GM23248 (cell line): ENCODE measurements at regions not wholly inside any gene's neighbourhood (a gene's known extent, or its start where the extent isn't known, plus 50 kb on each side); places are given as distances from the start of the nearest gene placed in this dataset.

ENCODE experiments used
- DNase-seq: peaks from one replicate; pipeline ENCODE4 v3.0.0-alpha.2; 2015
- H2AFZ ChIP-seq: fragments of 200-600 bp; sonication (generic); 2 replicates; pipeline ENCODE4 v1.6.1; 2016; ENCODE audit warnings: antibody characterized with exemption
- H3F3A ChIP-seq: fragments of 200-600 bp; sonication (generic); 2 replicates; pipeline ENCODE4 v1.6.1; 2016; ENCODE audit warnings: mild to moderate bottlenecking, antibody characterized with exemption, mixed run types; ENCODE audit not compliant: insufficient read depth
- H3K27ac ChIP-seq: fragments of 200-600 bp; sonication (generic); 2 replicates; pipeline ENCODE4 v1.5.1; 2016; ENCODE audit warnings: mild to moderate bottlenecking
- H3K27me3 ChIP-seq: fragments of 200-600 bp; sonication (generic); replicated peaks from 2 replicates; pipeline ENCODE4 v1.6.1; 2016; ENCODE audit warnings: mild to moderate bottlenecking; ENCODE audit not compliant: insufficient read depth
- H3K36me3 ChIP-seq: fragments of 200-600 bp; sonication (generic); 2 replicates; pipeline ENCODE4 v1.6.1; 2016; ENCODE audit warnings: low read depth, mild to moderate bottlenecking
- H3K4me1 ChIP-seq: fragments of 200-600 bp; sonication (generic); 2 replicates; pipeline ENCODE4 v1.6.1; 2016; ENCODE audit warnings: mild to moderate bottlenecking; ENCODE audit not compliant: insufficient read depth
- H3K4me2 ChIP-seq: fragments of 200-600 bp; sonication (generic); one replicate; pipeline ENCODE4 v1.6.1; 2016; ENCODE audit warnings: mild to moderate bottlenecking; ENCODE audit not compliant: unreplicated experiment
- H3K4me3 ChIP-seq: fragments of 200-600 bp; sonication (generic); 2 replicates; pipeline ENCODE4 v1.5.1; 2016; ENCODE audit warnings: mild to moderate bottlenecking
- H3K79me2 ChIP-seq: fragments of 200-600 bp; sonication (generic); 2 replicates; pipeline ENCODE4 v1.6.1; 2016; ENCODE audit warnings: mild to moderate bottlenecking; ENCODE audit not compliant: insufficient read depth
- H3K9ac ChIP-seq: fragments of 200-600 bp; sonication (generic); 2 replicates; pipeline ENCODE4 v1.6.1; 2016; ENCODE audit warnings: mild to moderate bottlenecking
- H3K9me2 ChIP-seq: fragments of 200-600 bp; sonication (generic); 2 replicates; pipeline ENCODE4 v1.6.1; 2016; ENCODE audit warnings: mixed run types, mild to moderate bottlenecking, moderate library complexity; ENCODE audit not compliant: insufficient read depth
- H3K9me3 ChIP-seq: fragments of 200-600 bp; sonication (generic); one replicate; pipeline ENCODE4 v1.6.1; 2017; ENCODE audit warnings: low read depth
- H4K20me1 ChIP-seq: fragments of 200-600 bp; sonication (generic); 2 replicates; pipeline ENCODE4 v1.6.0; 2016; ENCODE audit not compliant: insufficient read depth
- EZH2 ChIP-seq: fragments of 200-600 bp; sonication (generic); IDR thresholded peaks from 2 replicates; pipeline ENCODE4 v1.6.1; 2018; ENCODE audit warnings: antibody characterized with exemption, mild to moderate bottlenecking; ENCODE audit not compliant: insufficient read depth, poor library complexity, severe bottlenecking
- EZH2phosphoT487 ChIP-seq: fragments of 200-600 bp; sonication (generic); IDR thresholded peaks from 2 replicates; pipeline ENCODE4 v1.6.1; 2018; ENCODE audit warnings: antibody characterized with exemption, moderate library complexity, mild to moderate bottlenecking, low read depth; ENCODE audit not compliant: insufficient read depth
- WGBS, 2 experiments: methylation state at CpG; one replicate each; pipeline ENCODE4 v1.1.6; 2015 to 2017; ENCODE audit warnings: low lambda C conversion rate in 2 of 2, low coverage in 1 of 2; ENCODE audit errors: missing lambda C conversion rate in 2 of 2; 5-methylcytosine and 5-hydroxymethylcytosine counted together
- in situ Hi-C: fragments of 300-500 bp; cut with MboI; formaldehyde crosslinking; loops from 2 replicates; pipeline ENCODE4 v1.15.0; 2020

DNA sequence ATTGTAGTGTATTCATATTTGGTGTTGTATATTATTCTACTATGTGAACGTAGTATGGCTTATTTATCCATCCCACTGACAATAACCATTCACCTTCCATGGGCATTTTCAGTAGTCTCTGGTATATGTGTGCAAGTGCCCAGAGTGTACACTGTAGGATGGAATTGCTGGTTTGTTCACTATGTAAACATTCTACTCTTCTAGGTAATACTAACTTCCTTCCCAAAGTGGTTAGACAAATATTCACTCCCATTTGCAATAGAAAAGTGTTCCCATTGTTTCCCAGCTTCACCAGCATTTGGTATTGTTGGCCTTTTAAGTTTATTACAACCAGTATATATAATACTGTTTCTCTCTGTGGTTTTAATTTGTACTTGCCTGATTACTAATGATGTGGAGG lies 153.7 kb downstream of the C7orf25 start:
- Histone ChIP-seq H3K27ac (no peak overlapping the region), H3K79me2 (no peaks in the 10 kb centered on the region), H3K36me3 (no peaks in the 10 kb centered on the region), H4K20me1 (no peaks in the 10 kb centered on the region), H3K9me2 (no peaks in the 10 kb centered on the region), H3K9me3 (no peaks in the 10 kb centered on the region), H3K4me1 (no peaks in the 10 kb centered on the region), H3K9ac (no peak overlapping the region), H3K27me3 (no peaks in the 10 kb centered on the region), H3K4me2 (no peak overlapping the region), H3K4me3 (no peak overlapping the region), H3F3A (no peaks in the 10 kb centered on the region), H2AFZ (no peak overlapping the region)
- DNase-seq, result no peak
- WGBS, 2 experiments, result 30 to 33% methylated on average over 1 of the region's 1 CpG
- in situ Hi-C loops, result no loop called here
- no peak for TF ChIP-seq EZH2phosphoT487
- TF ChIP-seq EZH2, result no peak

DNA sequence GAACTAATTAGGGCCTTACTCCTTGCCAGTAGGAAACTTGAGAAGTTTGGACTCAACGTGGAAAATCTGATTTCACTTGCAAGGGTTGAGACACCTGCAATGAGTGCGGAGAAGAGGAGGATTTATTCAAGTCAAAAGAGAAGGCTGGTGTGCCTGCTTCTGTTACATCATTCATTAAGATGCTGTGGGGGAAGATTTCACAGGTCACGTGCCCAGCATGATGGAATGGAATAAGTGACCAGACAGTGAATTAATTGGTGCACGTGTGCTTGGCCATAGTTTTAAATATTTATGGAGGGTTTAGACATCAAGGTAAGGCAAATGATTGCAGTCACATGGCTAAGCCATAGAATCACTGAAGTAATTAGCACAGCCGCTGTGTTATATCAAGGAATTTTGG lies 155.0 kb downstream of the C7orf25 start:
- DNase-seq, result no peak
- no peaks in the 10 kb centered on the region for H3K79me2 ChIP-seq
- no peaks in the 10 kb centered on the region for H3F3A ChIP-seq
- in situ Hi-C loops, result no loop called here
- H4K20me1 ChIP-seq, result no peaks in the 10 kb centered on the region
- H3K4me3 ChIP-seq, result no peak overlapping the region
- H3K9me3 ChIP-seq, result no peaks in the 10 kb centered on the region
- no peaks in the 10 kb centered on the region for H3K9me2 ChIP-seq
- H3K27ac ChIP-seq, result no peak overlapping the region
- H3K4me2 ChIP-seq, result no peak overlapping the region
- no peaks in the 10 kb centered on the region for H3K4me1 ChIP-seq
- no peaks in the 10 kb centered on the region for H3K36me3 ChIP-seq
- no peaks in the 10 kb centered on the region for H3K27me3 ChIP-seq
- H3K9ac ChIP-seq, result no peak overlapping the region
- H2AFZ ChIP-seq, result no peak overlapping the region
- TF ChIP-seq EZH2 (no peak), EZH2phosphoT487 (no peak)
- 55 to 60% methylated on average over 5 of the region's 5 CpGs for WGBS, 2 experiments

DNA sequence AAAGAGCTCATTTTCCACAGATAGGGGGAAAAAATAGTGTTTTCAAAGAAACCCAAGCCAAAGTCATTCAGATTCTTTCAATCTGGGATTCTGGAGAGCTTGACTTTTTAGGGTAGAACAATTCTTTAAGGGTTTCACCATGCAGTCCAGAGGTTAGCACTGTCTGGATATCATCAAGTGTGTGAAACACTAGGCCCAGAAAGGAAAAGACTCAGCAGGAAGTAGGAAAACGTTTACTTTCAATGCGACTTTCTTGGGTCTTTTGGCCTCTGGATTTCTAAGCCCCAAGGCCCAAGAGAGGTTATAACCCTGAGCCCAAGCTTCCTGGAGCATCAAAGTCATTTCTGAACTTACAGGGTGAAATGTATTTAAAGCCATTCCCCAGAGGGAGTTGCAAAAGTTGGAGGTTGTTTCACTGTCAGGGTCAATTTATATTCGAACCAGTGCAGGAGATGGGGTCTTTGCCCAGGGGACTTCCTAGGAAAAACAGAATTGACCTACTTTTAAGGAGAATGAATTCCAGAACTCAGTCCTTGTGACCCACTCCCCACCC lies 158.0 kb downstream of the C7orf25 start:
- TF ChIP-seq EZH2phosphoT487, result no peak
- TF ChIP-seq EZH2, result no peak
- H3K4me3 ChIP-seq, result no peak overlapping the region
- no peak overlapping the region for H3K27ac ChIP-seq
- WGBS, 2 experiments, result 19 to 22% methylated on average over 3 of the region's 3 CpGs
- no peaks in the 10 kb centered on the region for H3K9me2 ChIP-seq
- no peaks in the 10 kb centered on the region for H3K79me2 ChIP-seq
- no peaks in the 10 kb centered on the region for H4K20me1 ChIP-seq
- H3K9ac ChIP-seq, result no peak overlapping the region
- no peak overlapping the region for H3K4me2 ChIP-seq
- H3K27me3 ChIP-seq, result no peaks in the 10 kb centered on the region
- no peaks in the 10 kb centered on the region for H3K36me3 ChIP-seq
- no peaks in the 10 kb centered on the region for H3K4me1 ChIP-seq
- H3K9me3 ChIP-seq, result no peaks in the 10 kb centered on the region
- in situ Hi-C loops, result no loop called here
- no peak overlapping the region for H2AFZ ChIP-seq
- no peaks in the 10 kb centered on the region for H3F3A ChIP-seq
- no peak for DNase-seq

DNA sequence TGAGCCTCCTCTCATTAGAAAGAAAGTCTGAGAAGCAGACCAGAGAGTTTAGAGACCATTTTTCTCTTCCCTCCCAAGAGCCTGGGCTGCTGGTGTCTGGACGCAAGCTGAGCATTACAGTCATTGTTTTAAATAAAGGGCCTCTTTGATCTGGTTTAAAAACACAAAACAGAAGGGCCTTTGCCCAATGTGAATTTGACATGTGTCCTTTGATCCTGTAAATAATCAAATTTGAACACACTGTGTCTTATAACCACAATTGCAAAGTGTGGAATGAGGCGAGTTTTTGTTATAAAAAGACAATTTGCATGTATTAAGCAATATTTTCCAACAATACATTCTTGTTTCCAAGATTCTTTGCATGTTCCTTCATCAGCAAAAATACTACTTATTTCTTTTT lies 158.5 kb downstream of the C7orf25 start:
- Histone ChIP-seq H4K20me1 (no peaks in the 10 kb centered on the region), H3K9me3 (no peaks in the 10 kb centered on the region), H3K27ac (no peak overlapping the region), H3K4me1 (no peaks in the 10 kb centered on the region), H3K4me3 (no peak overlapping the region), H3K79me2 (no peaks in the 10 kb centered on the region), H3F3A (no peaks in the 10 kb centered on the region), H3K4me2 (no peak overlapping the region), H3K9me2 (no peaks in the 10 kb centered on the region), H3K36me3 (no peaks in the 10 kb centered on the region), H3K27me3 (no peaks in the 10 kb centered on the region), H3K9ac (no peak overlapping the region), H2AFZ (no peak overlapping the region)
- in situ Hi-C loops, result no loop called here
- WGBS, 2 experiments, result 46 to 50% methylated on average over 2 of the region's 2 CpGs
- no peak for TF ChIP-seq EZH2phosphoT487
- TF ChIP-seq EZH2, result no peak
- DNase-seq, result no peak

DNA sequence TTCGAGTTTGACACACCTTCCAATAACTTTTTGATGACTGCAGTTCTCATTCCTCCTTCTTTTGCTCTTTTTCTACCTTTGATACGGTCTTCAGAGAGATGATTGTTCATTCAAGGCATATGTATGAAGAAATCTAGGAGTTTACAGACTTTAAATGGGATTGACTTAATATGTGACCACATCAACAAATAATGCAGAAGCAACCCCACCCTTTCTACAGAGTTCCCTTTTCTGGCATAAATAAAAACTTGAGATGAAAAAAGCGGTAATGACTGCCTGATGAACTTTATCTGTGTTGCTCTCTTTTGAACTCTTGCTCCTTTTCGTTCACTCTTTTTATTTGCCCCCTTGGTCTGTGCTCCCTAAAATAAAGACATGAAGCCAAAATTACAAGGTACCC lies 161.7 kb downstream of the C7orf25 start:
- TF ChIP-seq EZH2 (no peak), EZH2phosphoT487 (no peak)
- no peaks in the 10 kb centered on the region for H4K20me1 ChIP-seq
- no peaks in the 10 kb centered on the region for H3K9me2 ChIP-seq
- DNase-seq, result no peak
- no peaks in the 10 kb centered on the region for H3K4me1 ChIP-seq
- H3K4me2 ChIP-seq, result no peak overlapping the region
- no peak overlapping the region for H3K9ac ChIP-seq
- 15 to 17% methylated on average over 4 of the region's 4 CpGs for WGBS, 2 experiments
- in situ Hi-C loops, result no loop called here
- no peak overlapping the region for H3K4me3 ChIP-seq
- no peaks in the 10 kb centered on the region for H3K9me3 ChIP-seq
- H3K36me3 ChIP-seq, result no peaks in the 10 kb centered on the region
- no peaks in the 10 kb centered on the region for H3K79me2 ChIP-seq
- H3K27ac ChIP-seq, result no peak overlapping the region
- no peak overlapping the region for H2AFZ ChIP-seq
- H3K27me3 ChIP-seq, result no peaks in the 10 kb centered on the region
- H3F3A ChIP-seq, result no peaks in the 10 kb centered on the region
